ENCODE measurements at regions not wholly inside any gene's neighbourhood (a gene's known extent, or its start where the extent isn't known, plus 50 kb on each side); places are given as distances from the start of the nearest gene placed in this dataset.

DNA sequence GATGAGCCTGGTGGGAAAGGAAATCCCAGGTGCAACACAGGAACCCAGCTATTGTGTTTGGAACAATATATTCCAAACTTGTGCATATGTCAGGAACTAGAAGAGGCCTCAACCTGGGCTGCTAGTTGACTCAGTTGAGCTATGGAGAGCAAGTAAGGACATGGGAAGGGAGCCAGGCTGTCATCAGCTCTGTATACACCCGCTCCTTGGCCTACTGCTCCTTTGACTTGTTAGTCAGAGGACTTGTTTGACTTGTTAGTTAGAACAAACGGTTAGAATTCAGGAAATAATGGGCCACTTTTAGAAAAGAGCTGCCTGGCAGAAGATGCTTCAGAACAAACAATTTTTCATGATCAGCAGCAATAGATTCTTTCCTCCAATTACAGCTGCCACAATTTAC is 76.4 kb downstream of the CBLL2 start:
- no peak overlapping the region for H3K4me2 ChIP-seq (ENCODE audit: insufficient read depth, low read length, poor library complexity, severe bottlenecking)
- H2BK120ac ChIP-seq (ENCODE audit: low read depth, low read length): no peak overlapping the region
- H2BK12ac ChIP-seq (ENCODE audit: low read length): no peak overlapping the region
- H2AK5ac ChIP-seq (ENCODE audit: low read depth, low read length): no peak overlapping the region
- H2BK5ac ChIP-seq (ENCODE audit: low read length): no peak overlapping the region
- WGBS, 2 donors (ENCODE audit: extremely low coverage in 2 of 2, insufficient read length in 2 of 2, insufficient replicate concordance in 1 of 2): no CpG with 5 or more reads among the region's 2 CpGs
- no peak overlapping the region for H3K4ac ChIP-seq (ENCODE audit: low read length)
- H3K4me1 ChIP-seq (ENCODE audit: control insufficient read depth in 2 of 2, insufficient read depth in 1 of 2, low read depth in 1 of 2, low read length in 2 of 2): no peaks in the 10 kb centered on the region
- H2BK15ac ChIP-seq (ENCODE audit: low read length): no peak overlapping the region
- no peak overlapping the region for H4K91ac ChIP-seq (ENCODE audit: low read depth, low read length, poor library complexity)
- no peak overlapping the region for H3K27ac ChIP-seq (replicated peaks; ENCODE audit: low read length)
- no peak overlapping the region for H3K18ac ChIP-seq (ENCODE audit: low read length)
- no peaks in the 10 kb centered on the region for H3K9me3 ChIP-seq (replicated peaks in 1 of 2; ENCODE audit: control insufficient read depth in 2 of 2, insufficient read depth in 1 of 2, low read depth in 1 of 2, low read length in 2 of 2)
- H3K9ac ChIP-seq (ENCODE audit: low read depth, low read length, poor library complexity): no peak overlapping the region
- no peak overlapping the region for H3K23ac ChIP-seq (ENCODE audit: low read depth, low read length, poor library complexity)
- H2AFZ ChIP-seq (ENCODE audit: low read length): no peak overlapping the region
- no peak overlapping the region for H4K8ac ChIP-seq (ENCODE audit: low read depth, low read length)
- no peak overlapping the region for H3K14ac ChIP-seq (ENCODE audit: low read length)
- peaks cover 0 to 4% (median 0%) of the 10 kb centered on the region in 3 experiments for H3K27me3 ChIP-seq (ENCODE audit: control insufficient read depth in 3 of 3, insufficient read depth in 3 of 3, low read depth in 1 of 3, low read length in 3 of 3)
- no peak overlapping the region for H3K4me3 ChIP-seq (ENCODE audit: low read length in 2 of 2)
- no peaks in the 10 kb centered on the region for H3K36me3 ChIP-seq (replicated peaks in 1 of 2; ENCODE audit: control insufficient read depth in 2 of 2, insufficient read depth in 2 of 2, low read length in 2 of 2)
- DNase-seq (ENCODE audit: low spot score): no peak
- H3K79me1 ChIP-seq (ENCODE audit: low read depth, low read length): peaks cover 1% of the 10 kb centered on the region

DNA sequence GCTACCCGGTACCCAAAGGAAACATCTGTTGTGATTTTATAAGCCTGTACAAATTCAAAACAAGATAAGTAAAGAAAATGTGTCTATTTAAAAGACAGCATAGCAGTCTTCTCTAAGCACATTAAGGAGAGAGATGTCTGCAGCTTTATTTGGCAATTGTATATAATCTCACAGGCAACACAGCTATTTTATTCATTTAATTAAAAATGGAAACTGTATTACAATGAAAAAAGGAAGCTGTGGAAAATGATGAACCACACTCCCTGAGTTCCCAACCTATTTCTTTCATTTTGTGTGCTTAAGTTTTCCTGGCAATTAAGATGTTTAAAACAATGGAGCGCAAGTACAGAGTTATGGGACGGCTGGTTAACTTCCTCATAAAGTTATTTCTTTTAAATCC is 78.4 kb downstream of the CBLL2 start:
- H3K18ac ChIP-seq (ENCODE audit: low read length): no peak overlapping the region
- H2BK120ac ChIP-seq (ENCODE audit: low read depth, low read length): no peak overlapping the region
- no peak overlapping the region for H3K9ac ChIP-seq (ENCODE audit: low read depth, low read length, poor library complexity)
- peaks cover 1% of the 10 kb centered on the region for H3K79me1 ChIP-seq (ENCODE audit: low read depth, low read length)
- H3K23ac ChIP-seq (ENCODE audit: low read depth, low read length, poor library complexity): no peak overlapping the region
- H3K9me3 ChIP-seq (replicated peaks in 1 of 2; ENCODE audit: control insufficient read depth in 2 of 2, insufficient read depth in 1 of 2, low read depth in 1 of 2, low read length in 2 of 2): no peaks in the 10 kb centered on the region
- H2BK5ac ChIP-seq (ENCODE audit: low read length): no peak overlapping the region
- no peak overlapping the region for H3K14ac ChIP-seq (ENCODE audit: low read length)
- DNase-seq (ENCODE audit: low spot score): no peak
- no peak overlapping the region for H2BK12ac ChIP-seq (ENCODE audit: low read length)
- no peaks in the 10 kb centered on the region for H3K36me3 ChIP-seq (replicated peaks in 1 of 2; ENCODE audit: control insufficient read depth in 2 of 2, insufficient read depth in 2 of 2, low read length in 2 of 2)
- no peaks in the 10 kb centered on the region for H3K4me1 ChIP-seq (ENCODE audit: control insufficient read depth in 2 of 2, insufficient read depth in 1 of 2, low read depth in 1 of 2, low read length in 2 of 2)
- H3K27ac ChIP-seq (replicated peaks; ENCODE audit: low read length): no peak overlapping the region
- no peak overlapping the region for H3K4me3 ChIP-seq (ENCODE audit: low read length in 2 of 2)
- no peak overlapping the region for H2BK15ac ChIP-seq (ENCODE audit: low read length)
- no peak overlapping the region for H2AK5ac ChIP-seq (ENCODE audit: low read depth, low read length)
- WGBS, 2 donors (ENCODE audit: extremely low coverage in 2 of 2, insufficient read length in 2 of 2, insufficient replicate concordance in 1 of 2): no CpG with 5 or more reads among the region's 3 CpGs
- peaks cover 0 to 9% (median 0%) of the 10 kb centered on the region in 3 experiments for H3K27me3 ChIP-seq (ENCODE audit: control insufficient read depth in 3 of 3, insufficient read depth in 3 of 3, low read depth in 1 of 3, low read length in 3 of 3)
- no peak overlapping the region for H3K4me2 ChIP-seq (ENCODE audit: insufficient read depth, low read length, poor library complexity, severe bottlenecking)
- no peak overlapping the region for H4K91ac ChIP-seq (ENCODE audit: low read depth, low read length, poor library complexity)
- no peak overlapping the region for H4K8ac ChIP-seq (ENCODE audit: low read depth, low read length)
- no peak overlapping the region for H2AFZ ChIP-seq (ENCODE audit: low read length)
- H3K4ac ChIP-seq (ENCODE audit: low read length): no peak overlapping the region

DNA sequence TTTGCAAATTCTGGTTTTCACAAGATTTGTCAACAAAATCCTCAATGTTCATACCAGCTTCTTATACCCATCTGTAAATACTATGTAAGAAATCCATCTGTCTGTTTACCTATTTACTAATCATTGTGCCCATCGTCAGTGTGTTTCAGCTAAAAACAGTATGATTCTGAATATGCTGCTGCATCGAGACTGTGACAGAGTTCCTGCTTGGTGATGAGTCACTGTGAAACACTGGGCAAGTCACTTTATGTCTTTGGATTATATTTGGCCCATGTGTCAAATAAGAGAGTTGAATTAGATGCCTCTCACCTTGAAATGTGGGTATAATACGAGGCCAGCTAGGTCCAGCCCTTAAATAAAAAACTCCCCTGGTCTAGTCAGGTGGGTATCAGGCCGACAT is 79.3 kb downstream of the CBLL2 start:
- H2BK5ac ChIP-seq (ENCODE audit: low read length): no peak overlapping the region
- H3K4me1 ChIP-seq (ENCODE audit: control insufficient read depth in 2 of 2, insufficient read depth in 1 of 2, low read depth in 1 of 2, low read length in 2 of 2): no peaks in the 10 kb centered on the region
- DNase-seq (ENCODE audit: low spot score): no peak
- H3K9me3 ChIP-seq (replicated peaks in 1 of 2; ENCODE audit: control insufficient read depth in 2 of 2, insufficient read depth in 1 of 2, low read depth in 1 of 2, low read length in 2 of 2): no peaks in the 10 kb centered on the region
- no peak overlapping the region for H3K9ac ChIP-seq (ENCODE audit: low read depth, low read length, poor library complexity)
- H4K8ac ChIP-seq (ENCODE audit: low read depth, low read length): no peak overlapping the region
- no CpG with 5 or more reads among the region's 4 CpGs for WGBS, 2 donors (ENCODE audit: extremely low coverage in 2 of 2, insufficient read length in 2 of 2, insufficient replicate concordance in 1 of 2)
- H3K4ac ChIP-seq (ENCODE audit: low read length): no peak overlapping the region
- no peak overlapping the region for H2BK15ac ChIP-seq (ENCODE audit: low read length)
- H2BK12ac ChIP-seq (ENCODE audit: low read length): no peak overlapping the region
- no peak overlapping the region for H3K23ac ChIP-seq (ENCODE audit: low read depth, low read length, poor library complexity)
- no peak overlapping the region for H2AFZ ChIP-seq (ENCODE audit: low read length)
- no peak overlapping the region for H3K27ac ChIP-seq (replicated peaks; ENCODE audit: low read length)
- H2AK5ac ChIP-seq (ENCODE audit: low read depth, low read length): no peak overlapping the region
- H3K79me1 ChIP-seq (ENCODE audit: low read depth, low read length): peaks cover 1% of the 10 kb centered on the region
- no peak overlapping the region for H3K4me2 ChIP-seq (ENCODE audit: insufficient read depth, low read length, poor library complexity, severe bottlenecking)
- H3K36me3 ChIP-seq (replicated peaks in 1 of 2; ENCODE audit: control insufficient read depth in 2 of 2, insufficient read depth in 2 of 2, low read length in 2 of 2): no peaks in the 10 kb centered on the region
- H4K91ac ChIP-seq (ENCODE audit: low read depth, low read length, poor library complexity): no peak overlapping the region
- H3K14ac ChIP-seq (ENCODE audit: low read length): no peak overlapping the region
- H2BK120ac ChIP-seq (ENCODE audit: low read depth, low read length): no peak overlapping the region
- H3K4me3 ChIP-seq (ENCODE audit: low read length in 2 of 2): no peak overlapping the region
- H3K18ac ChIP-seq (ENCODE audit: low read length): no peak overlapping the region
- peaks cover 0 to 9% (median 0%) of the 10 kb centered on the region in 3 experiments for H3K27me3 ChIP-seq (ENCODE audit: control insufficient read depth in 3 of 3, insufficient read depth in 3 of 3, low read depth in 1 of 3, low read length in 3 of 3)

DNA sequence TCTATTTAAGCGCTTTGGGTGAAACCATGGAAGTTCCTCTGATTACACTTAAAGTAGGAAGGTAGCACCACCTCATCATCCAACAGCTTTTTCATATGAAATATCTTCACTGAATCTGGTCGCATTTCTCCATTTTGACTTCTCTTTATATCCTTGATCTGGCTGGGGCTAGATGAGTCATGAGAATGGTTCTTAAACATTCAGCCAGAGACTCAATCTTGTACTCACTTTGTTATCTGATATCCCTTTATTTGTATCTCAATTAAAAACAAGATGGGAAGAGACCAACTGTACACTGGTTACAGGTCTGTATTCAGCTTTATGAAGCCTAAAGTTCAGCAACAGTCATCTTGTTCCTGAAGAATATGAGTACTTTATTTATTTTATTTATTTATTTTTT is 84.9 kb downstream of the CBLL2 start:
- H3K4me3 ChIP-seq (ENCODE audit: low read length in 2 of 2): no peak overlapping the region
- no peak overlapping the region for H2AK5ac ChIP-seq (ENCODE audit: low read depth, low read length)
- H4K8ac ChIP-seq (ENCODE audit: low read depth, low read length): no peak overlapping the region
- no peak overlapping the region for H3K18ac ChIP-seq (ENCODE audit: low read length)
- no peak overlapping the region for H4K91ac ChIP-seq (ENCODE audit: low read depth, low read length, poor library complexity)
- H3K4me1 ChIP-seq (ENCODE audit: control insufficient read depth in 2 of 2, insufficient read depth in 1 of 2, low read depth in 1 of 2, low read length in 2 of 2): no peaks in the 10 kb centered on the region
- H3K4me2 ChIP-seq (ENCODE audit: insufficient read depth, low read length, poor library complexity, severe bottlenecking): no peak overlapping the region
- H3K27ac ChIP-seq (replicated peaks; ENCODE audit: low read length): no peak overlapping the region
- DNase-seq (ENCODE audit: low spot score): no peak
- H3K4ac ChIP-seq (ENCODE audit: low read length): no peak overlapping the region
- H3K79me1 ChIP-seq (ENCODE audit: low read depth, low read length): no peaks in the 10 kb centered on the region
- no CpG with 5 or more reads among the region's 2 CpGs for WGBS, 2 donors (ENCODE audit: extremely low coverage in 2 of 2, insufficient read length in 2 of 2, insufficient replicate concordance in 1 of 2)
- no peak overlapping the region for H3K9ac ChIP-seq (ENCODE audit: low read depth, low read length, poor library complexity)
- no peak overlapping the region for H2BK12ac ChIP-seq (ENCODE audit: low read length)
- H3K27me3 ChIP-seq (ENCODE audit: control insufficient read depth in 3 of 3, insufficient read depth in 3 of 3, low read depth in 1 of 3, low read length in 3 of 3): peaks cover 0 to 10% (median 0%) of the 10 kb centered on the region in 3 experiments
- no peak overlapping the region for H2AFZ ChIP-seq (ENCODE audit: low read length)
- H3K9me3 ChIP-seq (replicated peaks in 1 of 2; ENCODE audit: control insufficient read depth in 2 of 2, insufficient read depth in 1 of 2, low read depth in 1 of 2, low read length in 2 of 2): no peaks in the 10 kb centered on the region
- H2BK15ac ChIP-seq (ENCODE audit: low read length): no peak overlapping the region
- H2BK120ac ChIP-seq (ENCODE audit: low read depth, low read length): no peak overlapping the region
- no peak overlapping the region for H3K14ac ChIP-seq (ENCODE audit: low read length)
- H2BK5ac ChIP-seq (ENCODE audit: low read length): no peak overlapping the region
- no peak overlapping the region for H3K23ac ChIP-seq (ENCODE audit: low read depth, low read length, poor library complexity)
- H3K36me3 ChIP-seq (replicated peaks in 1 of 2; ENCODE audit: control insufficient read depth in 2 of 2, insufficient read depth in 2 of 2, low read length in 2 of 2): no peaks in the 10 kb centered on the region

Data from neuronal stem cell (in vitro differentiated cells).